HG03565 (cell line): ENCODE measurements at regions not wholly inside any gene's neighbourhood (a gene's known extent, or its start where the extent isn't known, plus 50 kb on each side); places are given as distances from the start of the nearest gene placed in this dataset.
"Not testable (repeated sequence)": the region's sequence is repeated elsewhere in the genome, so short reads cannot be mapped to it uniquely, and the experiment has no call there.

Source experiments
- ATAC-seq: cut with Tn5 transposase; IDR thresholded peaks from one replicate; pipeline ENCODE4 v1.9.1; 2021; ENCODE audit warnings: mild to moderate bottlenecking, moderate library complexity; ENCODE audit not compliant: unreplicated experiment

GRCh38 chr5:12624776-12625560, 720.7 kb upstream of the CTNND2 start:
- no peak for ATAC-seq

DNA sequence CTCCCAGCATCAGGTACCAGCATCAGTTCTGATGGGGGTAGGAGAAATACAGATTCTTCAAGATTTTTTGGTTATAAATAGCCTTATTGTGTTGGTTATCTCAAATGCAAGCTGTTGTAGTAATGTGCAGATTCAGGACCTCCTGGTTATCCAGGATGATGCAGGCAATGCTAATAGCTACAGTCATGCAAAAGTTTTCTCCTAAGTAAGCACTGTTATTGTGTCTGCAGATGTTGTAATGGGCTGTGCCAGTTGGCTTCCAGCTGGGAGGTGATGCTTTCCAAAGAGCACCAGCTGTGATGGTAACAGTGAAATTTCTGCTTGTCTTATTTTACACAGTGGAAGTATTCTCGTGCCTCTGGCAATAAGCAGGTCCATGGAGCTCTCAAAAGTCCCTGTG, 719.2 kb upstream of the CTNND2 start:
- ATAC-seq: no peak

DNA sequence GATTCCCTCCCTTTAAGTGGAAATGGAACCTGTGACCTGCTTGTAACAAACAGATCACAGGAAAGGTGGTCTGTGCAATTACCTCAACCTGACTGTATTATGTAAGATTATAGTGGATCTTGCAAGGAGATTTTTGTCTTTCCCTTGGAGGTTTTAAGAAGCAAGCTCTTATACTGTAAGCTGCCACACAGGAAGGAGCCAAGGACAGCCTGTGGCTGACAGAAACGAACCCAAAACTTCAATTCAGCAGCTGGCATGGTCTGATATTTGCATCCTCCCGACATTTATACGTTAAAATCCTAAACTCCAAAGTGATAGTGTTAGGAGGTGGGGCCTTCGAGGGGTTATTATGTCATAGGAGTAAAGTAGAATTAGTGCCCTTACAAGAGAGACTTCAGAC, 711.8 kb upstream of the CTNND2 start:
- ATAC-seq: no peak

DNA sequence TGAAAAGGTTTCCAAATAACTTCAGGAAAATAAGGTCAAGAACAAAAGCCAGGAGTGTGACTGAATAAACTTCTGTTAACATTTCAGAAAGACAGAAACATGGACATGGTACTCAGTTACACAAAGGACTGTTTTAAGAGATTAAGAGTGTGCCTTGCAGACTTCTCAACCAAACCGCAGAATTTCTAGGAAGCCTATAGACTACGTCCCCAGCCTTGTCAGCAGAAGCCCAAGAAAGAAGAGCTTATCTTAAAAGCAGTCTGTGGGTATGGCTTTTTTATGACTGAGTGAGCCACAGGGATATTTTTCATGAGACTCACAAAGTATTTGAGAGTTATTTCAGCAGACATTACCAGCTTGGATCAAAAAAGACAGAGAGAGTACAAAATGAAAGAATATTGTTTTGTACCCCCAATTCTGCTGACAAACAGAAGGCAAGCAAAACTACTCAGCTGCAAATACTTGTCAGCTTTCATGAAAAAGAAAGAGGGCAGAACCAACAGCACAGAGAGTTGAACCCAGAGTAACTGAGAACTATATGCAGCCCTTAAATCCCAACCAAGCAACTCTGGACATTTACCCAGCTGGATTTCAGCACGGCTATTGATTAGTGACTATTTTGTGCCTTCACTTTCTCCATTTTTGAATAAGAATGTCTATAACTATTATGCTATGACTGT, 711.0 kb upstream of the CTNND2 start:
- ATAC-seq: no peak

- no peak for ATAC-seq
Observed at GRCh38 chr5:12614608-12615007, 710.4 kb upstream of the CTNND2 start.

- ATAC-seq: no peak
Observed at GRCh38 chr5:12611132-12611531, 706.9 kb upstream of the CTNND2 start.

- ATAC-seq: not testable (repeated sequence)
Observed at GRCh38 chr5:12607817-12608216, 703.6 kb upstream of the CTNND2 start.

GRCh38 chr5:12592228-12592627, 688.0 kb upstream of the CTNND2 start:
- ATAC-seq: no peak

DNA sequence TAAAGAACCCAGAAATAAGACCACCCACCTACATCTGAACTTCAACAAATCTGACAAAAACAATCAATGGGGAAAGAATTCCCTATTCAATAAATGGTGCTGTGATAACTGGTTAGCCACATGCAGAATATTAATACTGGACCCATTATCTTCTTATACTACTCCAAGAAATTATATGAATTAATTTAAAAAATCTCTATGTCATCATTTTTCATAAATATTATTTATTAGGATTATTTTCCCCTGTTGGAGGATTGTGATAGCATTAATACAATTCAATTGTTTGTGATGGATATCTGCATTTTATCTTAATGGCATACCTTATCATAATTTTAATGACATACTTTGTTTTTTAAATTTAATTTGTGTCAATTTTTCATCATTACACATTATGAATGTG, 682.2 kb upstream of the CTNND2 start:
- ATAC-seq: no peak

- not testable (repeated sequence) for ATAC-seq
Observed at GRCh38 chr5:12578803-12579202, 674.6 kb upstream of the CTNND2 start.

GRCh38 chr5:12576953-12577352, 672.7 kb upstream of the CTNND2 start:
- ATAC-seq: not testable (repeated sequence)

DNA sequence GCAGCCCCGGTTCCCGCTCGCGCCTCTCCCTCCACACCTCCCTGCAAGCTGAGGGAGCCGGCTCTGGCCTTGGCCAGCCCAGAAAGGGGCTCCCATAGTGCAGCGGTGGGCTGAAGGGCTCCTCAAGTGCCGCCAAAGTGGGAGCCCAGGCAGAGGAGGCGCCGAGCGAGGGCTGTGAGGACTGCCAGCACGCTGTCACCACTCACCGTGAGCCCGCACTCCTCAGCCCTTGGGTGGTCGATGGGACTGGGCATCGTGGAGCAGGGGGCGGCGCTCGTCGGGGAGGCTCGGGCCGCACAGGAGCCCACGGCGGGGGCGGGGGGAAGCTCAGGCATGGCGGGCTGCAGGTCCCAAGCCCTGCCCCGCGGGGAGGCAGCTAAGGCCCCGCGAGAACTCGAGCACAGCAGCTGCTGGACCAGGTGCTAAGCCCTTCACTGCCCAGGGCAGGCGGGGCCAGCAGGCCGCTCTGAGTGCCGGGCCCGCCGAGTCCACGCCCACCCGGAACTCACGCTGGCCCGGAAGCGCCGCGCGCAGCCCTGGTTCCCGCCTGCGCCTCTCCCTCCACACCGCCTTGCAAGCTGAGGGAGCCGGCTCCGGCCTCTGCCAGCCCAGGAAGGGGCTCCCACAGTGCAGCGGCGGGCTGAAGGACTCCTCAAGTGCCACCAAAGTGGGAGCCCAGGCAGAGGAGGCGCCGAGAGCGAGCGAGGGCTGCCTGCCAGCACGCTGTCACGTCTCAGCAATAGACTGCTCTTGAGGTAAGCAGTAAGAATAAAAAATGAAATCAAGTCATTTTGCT, 670.2 kb upstream of the CTNND2 start:
- not testable (repeated sequence) for ATAC-seq

- ATAC-seq: not testable (repeated sequence)
Observed at GRCh38 chr5:12573916-12574297, 669.7 kb upstream of the CTNND2 start.

DNA sequence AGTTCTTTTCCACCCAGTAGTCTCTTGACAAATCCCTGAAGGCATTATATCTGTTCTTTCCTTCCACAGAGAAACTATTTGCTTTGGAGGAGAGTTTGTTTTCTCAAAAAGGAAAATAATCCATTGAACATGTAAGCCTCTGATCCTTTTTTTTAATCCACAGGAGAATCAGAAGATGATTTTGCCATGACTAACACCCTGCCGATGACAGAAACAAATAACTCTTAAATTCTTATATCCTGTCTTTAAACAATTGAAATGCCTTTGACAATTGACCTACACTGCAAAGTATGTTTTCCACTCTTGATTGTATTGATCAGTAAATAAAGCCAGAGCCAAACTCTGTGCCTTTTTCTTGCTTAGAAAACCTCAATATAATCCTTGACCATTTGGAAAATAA, 666.4 kb upstream of the CTNND2 start:
- no peak for ATAC-seq

DNA sequence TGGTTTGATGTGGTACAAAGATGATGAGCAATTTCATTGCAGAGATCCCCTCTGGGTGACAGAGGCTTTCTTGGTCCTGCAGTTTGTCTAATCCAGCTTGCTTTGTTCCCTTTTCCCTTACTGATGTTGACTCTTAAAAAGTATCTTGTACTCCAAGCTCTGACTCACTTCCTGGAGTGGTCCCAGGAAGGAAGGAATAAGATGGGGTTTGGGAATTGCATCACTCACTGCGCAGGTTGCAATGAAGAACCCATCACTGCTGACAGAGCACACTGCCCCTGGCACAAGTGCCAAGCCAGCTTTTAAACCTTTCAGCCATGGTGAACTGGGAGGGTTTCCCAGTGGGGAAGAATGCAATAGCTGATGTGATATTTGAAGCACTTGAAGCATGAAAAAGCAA, 662.2 kb upstream of the CTNND2 start:
- no peak for ATAC-seq

- no peak for ATAC-seq
Observed at GRCh38 chr5:12557012-12557411, 652.8 kb upstream of the CTNND2 start.

GRCh38 chr5:12526113-12526512, 621.9 kb upstream of the CTNND2 start:
- no peak for ATAC-seq

DNA sequence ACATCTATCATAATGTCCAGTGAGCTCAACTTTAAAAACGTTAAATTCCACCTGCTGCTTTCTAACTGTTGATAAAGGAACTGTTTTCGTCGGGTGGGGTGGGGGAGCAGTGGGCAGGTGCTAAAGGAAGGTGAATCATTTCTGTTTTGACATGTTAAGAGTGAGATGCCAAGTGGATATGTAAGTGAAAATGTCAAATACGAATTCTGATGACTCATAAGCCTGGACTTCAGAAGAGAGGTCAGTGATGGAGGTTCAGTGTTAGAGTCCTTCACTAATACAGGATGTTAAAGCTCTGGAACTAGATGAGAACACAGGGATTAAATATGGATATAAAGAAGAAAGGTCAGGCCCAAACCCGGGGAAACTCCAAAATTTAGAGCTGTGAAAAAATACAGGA, 617.9 kb upstream of the CTNND2 start:
- no peak for ATAC-seq

DNA sequence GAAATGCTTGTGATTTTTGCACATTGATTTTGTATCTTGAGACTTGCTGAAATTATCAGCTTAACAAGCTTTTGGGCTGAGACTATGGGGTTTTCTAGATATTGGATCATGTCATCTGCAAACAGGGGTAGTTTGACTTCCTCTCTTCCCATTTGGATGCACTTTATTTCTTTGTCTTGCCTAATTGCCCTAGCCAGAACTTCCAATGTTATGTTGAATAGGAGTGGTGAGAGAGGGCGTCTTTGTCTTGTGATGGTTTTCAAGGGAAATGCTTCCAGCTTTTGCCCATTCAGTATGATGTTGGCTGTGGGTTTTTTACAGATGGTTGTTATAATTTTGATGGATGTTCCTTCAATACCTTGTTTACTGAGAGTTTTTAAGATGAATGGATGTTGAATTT, 600.7 kb upstream of the CTNND2 start:
- ATAC-seq: not testable (repeated sequence)

DNA sequence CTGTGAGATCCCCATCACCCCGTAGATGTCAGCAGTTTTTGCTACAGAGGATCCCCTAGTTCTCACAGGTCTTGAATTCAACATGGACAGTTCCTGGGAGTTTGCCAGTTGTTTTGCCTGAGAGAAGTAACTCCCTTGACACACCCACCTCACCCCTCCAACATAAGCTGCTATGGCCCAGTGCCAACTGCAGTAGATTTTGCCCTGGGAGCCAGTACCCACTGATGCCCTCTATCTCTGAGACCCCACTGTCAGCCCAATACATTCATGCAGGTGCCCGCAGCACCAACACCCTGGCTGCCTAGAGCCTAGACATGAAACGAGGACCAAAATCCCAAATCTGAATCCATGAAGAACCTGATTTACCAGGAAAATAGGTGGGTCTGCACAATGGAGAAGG, 583.9 kb upstream of the CTNND2 start:
- ATAC-seq: no peak

DNA sequence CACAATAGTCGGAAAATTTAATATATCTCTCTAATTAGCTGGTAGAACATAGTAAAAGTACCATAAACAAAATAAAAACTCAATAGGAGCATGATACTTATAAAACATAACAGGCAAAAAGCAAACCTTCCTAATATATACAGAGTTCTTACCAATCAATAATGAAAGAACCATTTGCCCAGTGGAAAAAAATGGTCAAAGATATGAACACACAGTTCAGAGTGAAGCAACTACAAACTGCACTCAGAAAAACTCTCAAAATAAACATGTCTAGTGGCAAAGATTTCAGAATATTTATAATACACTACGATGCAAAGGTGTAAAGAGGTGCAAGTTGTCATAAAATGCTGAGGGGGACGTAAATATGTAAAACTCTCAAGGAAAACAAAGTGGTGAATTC, 576.2 kb upstream of the CTNND2 start:
- no peak for ATAC-seq

DNA sequence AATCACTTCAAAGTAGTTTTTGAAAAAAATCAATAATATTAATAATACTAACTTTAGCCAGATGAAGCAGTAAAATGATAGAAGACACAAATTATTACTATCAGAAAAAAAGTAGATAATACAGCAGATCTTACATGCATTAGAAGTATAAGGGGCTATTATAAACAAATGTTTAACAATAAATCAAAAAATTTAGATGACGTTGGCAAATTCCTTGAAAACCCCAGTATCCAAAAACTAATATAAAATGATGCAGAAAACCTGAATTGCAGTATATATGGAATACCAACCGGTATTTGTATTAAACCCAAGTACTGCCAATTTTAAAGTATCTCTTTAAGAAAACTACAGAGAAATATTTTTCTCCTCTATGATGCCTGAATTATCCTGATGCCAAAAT, 573.3 kb upstream of the CTNND2 start:
- no peak for ATAC-seq
